ENCODE measurements at regions not wholly inside any gene's neighbourhood (a gene's known extent, or its start where the extent isn't known, plus 50 kb on each side); places are given as distances from the start of the nearest gene placed in this dataset.

DNA sequence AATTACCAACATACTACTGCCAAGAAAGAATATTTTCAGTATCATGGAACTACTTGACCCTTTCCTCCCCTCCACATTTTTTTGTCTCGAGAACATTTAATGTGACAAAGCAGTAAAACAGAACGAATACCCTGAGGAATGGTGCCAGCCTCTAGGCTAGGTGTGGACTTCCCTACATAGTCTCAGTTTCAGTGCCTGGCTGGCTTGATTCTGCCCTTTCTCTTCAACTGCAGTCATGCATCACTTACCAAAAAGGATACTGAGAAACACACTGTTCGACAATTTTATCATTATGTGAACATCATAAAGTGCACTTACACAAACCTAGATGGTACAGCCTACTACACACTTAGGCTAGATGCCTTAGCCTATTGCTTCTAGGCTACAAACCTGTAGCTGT lies 305.3 kb upstream of the HNRNPA3 start:
- intact Hi-C loops (cut with micrococcal nuclease; ENCODE audit: unreplicated experiment) = no loop called here
- no peak for DNase-seq
- H3K4me2 ChIP-seq = no peak overlapping the region
- H4K20me1 ChIP-seq (ENCODE audit: insufficient read depth) = no peaks in the 10 kb centered on the region
- H3K27me3 ChIP-seq (ENCODE audit: insufficient read depth, low read depth) = peaks cover 14% of the 10 kb centered on the region; the same call in 1 of the 2 replicates
- no peaks in the 10 kb centered on the region for H3K79me2 ChIP-seq (ENCODE audit: low read depth)
- H3K36me3 ChIP-seq (ENCODE audit: low read depth) = no peaks in the 10 kb centered on the region
- H3K27ac ChIP-seq = no peak overlapping the region
- no peaks in the 10 kb centered on the region for H3K4me1 ChIP-seq (replicated peaks; ENCODE audit: insufficient read depth)
- no peaks in the 10 kb centered on the region for H3K9me2 ChIP-seq (ENCODE audit: insufficient read depth)
- no peak overlapping the region for H2AFZ ChIP-seq
- H3K9me3 ChIP-seq (ENCODE audit: insufficient read depth, low read depth) = no peaks in the 10 kb centered on the region
- POLR2A ChIA-PET (ENCODE audit: unreplicated experiment) = no interaction called here
- CTCF ChIA-PET = interaction anchor here (0.6 kb wide), 1 partner anchor 406 kb away, joined by 3 read pairs; no protein-coding TSS in a partner anchor
- TF ChIP-seq EZH2 (IDR thresholded peaks at IDR 0.05; ENCODE audit: low read depth) = no peak
- TF ChIP-seq CTCF (conservative IDR thresholded peaks at IDR 0.05) = no peak
- H3F3A ChIP-seq (ENCODE audit: insufficient read depth, low read depth) = no peaks in the 10 kb centered on the region
- no peak overlapping the region for H3K4me3 ChIP-seq
- no TSS peak for BruUV-seq (replicated peaks)

DNA sequence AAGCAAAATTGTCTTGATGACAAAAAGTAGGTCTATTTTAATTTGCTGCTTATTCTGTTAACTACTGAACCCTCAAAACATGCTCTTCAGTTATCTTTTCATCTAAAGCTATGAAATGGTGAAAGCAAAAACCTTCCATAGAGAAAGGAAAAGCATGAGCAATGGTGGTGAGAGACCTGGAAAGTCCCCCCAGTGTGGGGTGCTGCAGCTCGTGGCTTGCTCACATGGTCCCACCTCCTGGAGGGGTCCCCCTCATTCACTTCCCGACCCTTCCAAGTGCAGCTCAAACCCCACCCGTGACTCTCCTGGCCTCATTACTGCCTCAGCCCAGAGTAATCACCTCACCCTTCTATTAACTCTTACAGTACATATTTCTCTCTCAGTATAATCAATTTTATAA lies 301.8 kb upstream of the HNRNPA3 start:
- H3K36me3 ChIP-seq (ENCODE audit: low read depth) = no peaks in the 10 kb centered on the region
- no peaks in the 10 kb centered on the region for H3K9me2 ChIP-seq (ENCODE audit: insufficient read depth)
- intact Hi-C loops (cut with micrococcal nuclease; ENCODE audit: unreplicated experiment) = no loop called here
- no peak overlapping the region for H2AFZ ChIP-seq
- H4K20me1 ChIP-seq (ENCODE audit: insufficient read depth) = no peaks in the 10 kb centered on the region
- ChIA-PET CTCF (no interaction called here), POLR2A (ENCODE audit: unreplicated experiment) (no interaction called here)
- no peak overlapping the region for H3K27ac ChIP-seq
- H3K4me1 ChIP-seq (replicated peaks; ENCODE audit: insufficient read depth) = no peaks in the 10 kb centered on the region
- no peaks in the 10 kb centered on the region for H3K9me3 ChIP-seq (ENCODE audit: insufficient read depth, low read depth)
- DNase-seq = no peak
- BruUV-seq (replicated peaks) = no TSS peak
- H3K79me2 ChIP-seq (ENCODE audit: low read depth) = no peaks in the 10 kb centered on the region
- no peaks in the 10 kb centered on the region for H3K27me3 ChIP-seq (ENCODE audit: insufficient read depth, low read depth)
- no peak for TF ChIP-seq CTCF (conservative IDR thresholded peaks at IDR 0.05)
- no peak for TF ChIP-seq EZH2 (IDR thresholded peaks at IDR 0.05; ENCODE audit: low read depth)
- no peaks in the 10 kb centered on the region for H3F3A ChIP-seq (ENCODE audit: insufficient read depth, low read depth)
- no peak overlapping the region for H3K4me2 ChIP-seq
- H3K4me3 ChIP-seq = no peak overlapping the region

DNA sequence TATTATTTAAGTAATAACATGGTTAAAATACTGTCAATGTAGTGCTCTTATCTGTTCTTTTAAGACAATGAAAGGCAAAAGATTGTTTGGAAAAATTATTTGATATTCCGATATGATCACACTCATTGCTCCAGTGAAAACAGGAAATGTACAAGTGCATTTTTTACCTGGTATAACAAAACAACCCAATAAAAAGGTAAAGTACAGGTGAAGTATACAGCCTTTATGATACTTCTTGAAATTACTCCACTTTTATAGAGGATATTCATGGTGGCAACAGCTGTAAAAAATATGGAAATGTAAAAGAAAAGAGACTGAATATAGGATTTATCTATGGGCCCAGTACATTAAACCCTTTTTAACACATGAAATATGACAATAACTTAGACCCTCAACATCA lies 298.6 kb upstream of the HNRNPA3 start:
- no peaks in the 10 kb centered on the region for H3K36me3 ChIP-seq (ENCODE audit: low read depth)
- H3K4me1 ChIP-seq (replicated peaks; ENCODE audit: insufficient read depth) = no peaks in the 10 kb centered on the region
- CTCF ChIA-PET = no interaction called here
- no peak for DNase-seq
- H3K9me3 ChIP-seq (ENCODE audit: insufficient read depth, low read depth) = no peaks in the 10 kb centered on the region
- H3K79me2 ChIP-seq (ENCODE audit: low read depth) = no peaks in the 10 kb centered on the region
- no TSS peak for BruUV-seq (replicated peaks)
- no peak overlapping the region for H3K27ac ChIP-seq
- no peak overlapping the region for H3K4me2 ChIP-seq
- H2AFZ ChIP-seq = no peak overlapping the region
- no peaks in the 10 kb centered on the region for H3K27me3 ChIP-seq (ENCODE audit: insufficient read depth, low read depth)
- H3F3A ChIP-seq (ENCODE audit: insufficient read depth, low read depth) = no peaks in the 10 kb centered on the region
- no peak for TF ChIP-seq CTCF (conservative IDR thresholded peaks at IDR 0.05)
- H3K4me3 ChIP-seq = no peak overlapping the region
- H4K20me1 ChIP-seq (ENCODE audit: insufficient read depth) = no peaks in the 10 kb centered on the region
- intact Hi-C loops (cut with micrococcal nuclease; ENCODE audit: unreplicated experiment) = no loop called here
- POLR2A ChIA-PET (ENCODE audit: unreplicated experiment) = no interaction called here
- no peaks in the 10 kb centered on the region for H3K9me2 ChIP-seq (ENCODE audit: insufficient read depth)

All from PC-9 (cell line).